H9 (cell line): ENCODE measurements at regions not wholly inside any gene's neighbourhood (a gene's known extent, or its start where the extent isn't known, plus 50 kb on each side); places are given as distances from the start of the nearest gene placed in this dataset.

Experiments
- DNase-seq: peaks from one replicate; pipeline ENCODE4 v3.0.0-alpha.2; 2017
- H2AFZ ChIP-seq: one replicate; pipeline ENCODE4 v1.6.1; 2013; ENCODE audit warnings: mild to moderate bottlenecking, low read length, control low read depth, moderate library complexity
- H2AK5ac ChIP-seq: 2 replicates; pipeline ENCODE4 v1.6.1; 2013; ENCODE audit warnings: low read length, control low read depth, mixed read lengths; ENCODE audit not compliant: insufficient read length
- H2BK120ac ChIP-seq: one replicate; pipeline ENCODE4 v1.6.1; 2013; ENCODE audit warnings: low read depth, mild to moderate bottlenecking, low read length, control low read depth, inconsistent platforms; ENCODE audit not compliant: poor library complexity, severe bottlenecking
- H2BK12ac ChIP-seq: 2 replicates; pipeline ENCODE4 v1.6.1; 2013; ENCODE audit warnings: low read length, control low read depth, mixed read lengths, low read depth; ENCODE audit not compliant: insufficient read length
- H2BK15ac ChIP-seq: 2 replicates; pipeline ENCODE4 v1.6.1; 2013; ENCODE audit warnings: low read depth, low read length, control low read depth
- H2BK20ac ChIP-seq: one replicate; pipeline ENCODE4 v1.6.1; 2013; ENCODE audit warnings: low read depth, mild to moderate bottlenecking, low read length, control low read depth, inconsistent platforms; ENCODE audit not compliant: poor library complexity, severe bottlenecking
- H2BK5ac ChIP-seq: 2 replicates; pipeline ENCODE4 v1.6.1; 2013; ENCODE audit warnings: low read length, control low read depth, mixed read lengths; ENCODE audit not compliant: insufficient read length
- H3K14ac ChIP-seq: 2 replicates; pipeline ENCODE4 v1.6.1; 2013; ENCODE audit warnings: low read length, control low read depth; ENCODE audit not compliant: insufficient read depth
- H3K18ac ChIP-seq: 2 replicates; pipeline ENCODE4 v1.6.1; 2013; ENCODE audit warnings: low read depth, mild to moderate bottlenecking, mixed read lengths, low read length, control low read depth; ENCODE audit not compliant: insufficient read length
- H3K23ac ChIP-seq: 2 replicates; pipeline ENCODE4 v1.6.1; 2013; ENCODE audit warnings: low read length, control low read depth, mixed read lengths, low read depth; ENCODE audit not compliant: insufficient read length
- H3K23me2 ChIP-seq: 2 replicates; pipeline ENCODE4 v1.6.1; 2013; ENCODE audit warnings: low read depth, mild to moderate bottlenecking, mixed read lengths, low read length, control low read depth; ENCODE audit not compliant: insufficient read length, poor library complexity, severe bottlenecking
- H3K27ac ChIP-seq: 2 replicates; pipeline ENCODE4 v1.5.1; 2013; ENCODE audit warnings: low read length, control low read depth, mixed read lengths, low read depth; ENCODE audit not compliant: insufficient read length
- H3K27me3 ChIP-seq: 2 replicates; pipeline ENCODE4 v1.6.1; 2013; ENCODE audit warnings: low read length, control low read depth, inconsistent platforms; ENCODE audit not compliant: insufficient read depth
- H3K4ac ChIP-seq: 2 replicates; pipeline ENCODE4 v1.6.1; 2013; ENCODE audit warnings: low read depth, mild to moderate bottlenecking, control low read depth, inconsistent platforms, low read length, moderate library complexity
- H3K4me1 ChIP-seq: 2 replicates; pipeline ENCODE4 v1.6.1; 2013; ENCODE audit warnings: low read length, control low read depth, inconsistent platforms; ENCODE audit not compliant: insufficient read depth
- H3K4me2 ChIP-seq: 2 replicates; pipeline ENCODE4 v1.6.1; 2013; ENCODE audit warnings: low read length, control low read depth, mixed read lengths; ENCODE audit not compliant: insufficient read length, insufficient read depth
- H3K56ac ChIP-seq: 2 replicates; pipeline ENCODE4 v1.6.1; 2013; ENCODE audit warnings: low read depth, mild to moderate bottlenecking, mixed read lengths, low read length, control low read depth; ENCODE audit not compliant: insufficient read length
- H3K79me1 ChIP-seq: 2 replicates; pipeline ENCODE4 v1.6.1; 2013; ENCODE audit warnings: low read depth, mild to moderate bottlenecking, moderate library complexity, low read length, control low read depth, inconsistent platforms; ENCODE audit not compliant: insufficient read depth, poor library complexity, severe bottlenecking
- H3K79me2 ChIP-seq: 2 replicates; pipeline ENCODE4 v1.6.1; 2013; ENCODE audit warnings: low read length, control low read depth, inconsistent platforms; ENCODE audit not compliant: insufficient read depth
- H3K9ac ChIP-seq: 2 replicates; pipeline ENCODE4 v1.6.1; 2013; ENCODE audit warnings: low read length, control low read depth, mixed read lengths; ENCODE audit not compliant: insufficient read length; ENCODE audit errors: extremely low read depth
- H3K9me3 ChIP-seq: one replicate; pipeline ENCODE4 v1.6.1; 2013; ENCODE audit warnings: low read depth, low read length, inconsistent platforms; ENCODE audit not compliant: control insufficient read depth
- H3T11ph ChIP-seq: one replicate; pipeline ENCODE4 v1.6.1; 2013; ENCODE audit warnings: mild to moderate bottlenecking, low read length, control low read depth, inconsistent platforms
- H4K20me1 ChIP-seq: one replicate; pipeline ENCODE4 v1.6.1; 2013; ENCODE audit not compliant: control insufficient read depth, insufficient read length, insufficient read depth
- H4K5ac ChIP-seq: 2 replicates; pipeline ENCODE4 v1.6.1; 2013; ENCODE audit warnings: low read depth, mild to moderate bottlenecking, mixed read lengths, low read length, control low read depth; ENCODE audit not compliant: insufficient read length
- H4K8ac ChIP-seq: replicated peaks from 2 replicates; pipeline ENCODE4 v1.6.1; 2013; ENCODE audit warnings: low read length, control low read depth, mixed read lengths, low read depth; ENCODE audit not compliant: insufficient read length
- H4K91ac ChIP-seq: 2 replicates; pipeline ENCODE4 v1.6.1; 2013; ENCODE audit warnings: low read depth, mild to moderate bottlenecking, moderate library complexity, mixed read lengths, low read length, control low read depth; ENCODE audit not compliant: insufficient read length
- H3K27ac Mint-ChIP-seq, 3 experiments: 2 replicates in 2 of 3; 3 replicates in 1 of 3; pipeline ENCODE4 v1.8.0; 2020 to 2021; ENCODE audit warnings: mixed read lengths in 3 of 3, mild to moderate bottlenecking in 1 of 3, moderate library complexity in 1 of 3
- H3K27me3 Mint-ChIP-seq: 2 replicates; pipeline ENCODE4 v1.8.0; 2021; ENCODE audit warnings: low read depth, mild to moderate bottlenecking, moderate library complexity, mixed read lengths
- H3K36me3 Mint-ChIP-seq, 3 experiments: 2 replicates in 2 of 3; 3 replicates in 1 of 3; pipeline ENCODE4 v1.8.0; 2020 to 2021; ENCODE audit warnings: low read depth in 3 of 3, mixed read lengths in 3 of 3; ENCODE audit not compliant: insufficient read depth in 1 of 3
- H3K4me1 Mint-ChIP-seq, 2 experiments: 2 replicates each; pipeline ENCODE4 v1.8.0; 2020; ENCODE audit warnings: mixed read lengths in 2 of 2
- H3K4me3 Mint-ChIP-seq, 2 experiments: 2 replicates in 1 of 2; 3 replicates in 1 of 2; pipeline ENCODE4 v1.8.0; 2020 to 2021; ENCODE audit warnings: mild to moderate bottlenecking in 2 of 2, mixed read lengths in 2 of 2, moderate library complexity in 1 of 2
- H3K9me3 Mint-ChIP-seq, 2 experiments: 2 replicates in 1 of 2; 3 replicates in 1 of 2; pipeline ENCODE4 v1.8.0; 2020; ENCODE audit warnings: mild to moderate bottlenecking in 2 of 2, mixed read lengths in 2 of 2, moderate library complexity in 1 of 2
- WGBS: extraction: QIAGEN DNeasy Blood & Tissue Kit; methylation state at CpG from one replicate; pipeline ENCODE4 v1.1.7; 2013; ENCODE audit warnings: missing lambda C conversion rate, low lambda C conversion rate, mixed read lengths; ENCODE audit not compliant: insufficient read length; ENCODE audit errors: extremely low coverage; 5-methylcytosine and 5-hydroxymethylcytosine counted together
- TF ChIP-seq, protein P1 (sequence below): fragments of 200-600 bp; sonication (generic); conservative IDR thresholded peaks from 3 replicates; pipeline ENCODE4 v1.8.0; 2021; ENCODE audit warnings: antibody characterized with exemption, mild to moderate bottlenecking

GRCh38 chr14:28142400-28143015, 624.1 kb upstream of the FOXG1 start:
- peaks cover 3% of the 10 kb centered on the region; the same call in 1 of the 2 replicates for H3K27me3 Mint-ChIP-seq

More at GRCh38 chr14:28142400-28143015, 624.1 kb upstream of the FOXG1 start:
- Mint-ChIP-seq H3K4me1 (peaks cover 0 to 2% of the 10 kb centered on the region in 2 experiments; a peak in 1 of 4 replicates), H3K9me3 (no peaks in the 10 kb centered on the region; a peak in 1 of 5 replicates), H3K4me3 (no peak overlapping the region), H3K36me3 (no peaks in the 10 kb centered on the region), H3K27ac (no peak overlapping the region)
- H3K56ac ChIP-seq, result no peak overlapping the region
- H3K4me1 ChIP-seq, result no peaks in the 10 kb centered on the region
- TF ChIP-seq, protein P1, sequence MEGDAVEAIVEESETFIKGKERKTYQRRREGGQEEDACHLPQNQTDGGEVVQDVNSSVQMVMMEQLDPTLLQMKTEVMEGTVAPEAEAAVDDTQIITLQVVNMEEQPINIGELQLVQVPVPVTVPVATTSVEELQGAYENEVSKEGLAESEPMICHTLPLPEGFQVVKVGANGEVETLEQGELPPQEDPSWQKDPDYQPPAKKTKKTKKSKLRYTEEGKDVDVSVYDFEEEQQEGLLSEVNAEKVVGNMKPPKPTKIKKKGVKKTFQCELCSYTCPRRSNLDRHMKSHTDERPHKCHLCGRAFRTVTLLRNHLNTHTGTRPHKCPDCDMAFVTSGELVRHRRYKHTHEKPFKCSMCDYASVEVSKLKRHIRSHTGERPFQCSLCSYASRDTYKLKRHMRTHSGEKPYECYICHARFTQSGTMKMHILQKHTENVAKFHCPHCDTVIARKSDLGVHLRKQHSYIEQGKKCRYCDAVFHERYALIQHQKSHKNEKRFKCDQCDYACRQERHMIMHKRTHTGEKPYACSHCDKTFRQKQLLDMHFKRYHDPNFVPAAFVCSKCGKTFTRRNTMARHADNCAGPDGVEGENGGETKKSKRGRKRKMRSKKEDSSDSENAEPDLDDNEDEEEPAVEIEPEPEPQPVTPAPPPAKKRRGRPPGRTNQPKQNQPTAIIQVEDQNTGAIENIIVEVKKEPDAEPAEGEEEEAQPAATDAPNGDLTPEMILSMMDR, result peak; percentile 71
- H4K91ac ChIP-seq, result no peak overlapping the region
- no peak overlapping the region for H2BK20ac ChIP-seq
- H3K27ac ChIP-seq, result no peak overlapping the region
- H3K27me3 ChIP-seq, result no peaks in the 10 kb centered on the region
- DNase-seq, result no peak
- no peak overlapping the region for H2AFZ ChIP-seq
- no peak overlapping the region for H3K23ac ChIP-seq
- H2BK120ac ChIP-seq, result no peak overlapping the region
- no peak overlapping the region for H2BK15ac ChIP-seq
- WGBS, result no CpG with 5 or more reads among the region's 3 CpGs
- H3K79me2 ChIP-seq, result no peaks in the 10 kb centered on the region
- no peaks in the 10 kb centered on the region for H3K9me3 ChIP-seq
- H3K9ac ChIP-seq, result no peak overlapping the region
- no peak overlapping the region for H3K4ac ChIP-seq
- no peak overlapping the region for H2AK5ac ChIP-seq
- no peaks in the 10 kb centered on the region for H4K20me1 ChIP-seq
- no peak overlapping the region for H3K4me2 ChIP-seq
- H4K5ac ChIP-seq, result no peak overlapping the region
- H3K18ac ChIP-seq, result no peak overlapping the region
- H2BK12ac ChIP-seq, result no peak overlapping the region
- H3K14ac ChIP-seq, result no peak overlapping the region
- no peak overlapping the region for H4K8ac ChIP-seq
- H2BK5ac ChIP-seq, result no peak overlapping the region
- H3K79me1 ChIP-seq, result no peaks in the 10 kb centered on the region
- no peaks in the 10 kb centered on the region for H3K23me2 ChIP-seq
- H3T11ph ChIP-seq, result no peak overlapping the region
